Stimulated activated naive CD8-positive, alpha-beta T cell treated with anti-CD3 and anti-CD28 coated beads, Interleukin-15, Interleukin-2, amounts not matched to agents 100 U/mL and 50 U/mL, for 24 hours (primary cell): ENCODE measurements at regions not wholly inside any gene's neighbourhood (a gene's known extent, or its start where the extent isn't known, plus 50 kb on each side); places are given as distances from the start of the nearest gene placed in this dataset.
"Not testable (repeated sequence)": the region's sequence is repeated elsewhere in the genome, so short reads cannot be mapped to it uniquely, and the experiment has no call there.

Experiments used
- ATAC-seq: fragments of 150-1000 bp; cut with Tn5 transposase; one replicate; pipeline ENCODE4 v1.10.0; 2021
- DNase-seq: peaks from one replicate; pipeline ENCODE4 v3.0.0; 2021

DNA sequence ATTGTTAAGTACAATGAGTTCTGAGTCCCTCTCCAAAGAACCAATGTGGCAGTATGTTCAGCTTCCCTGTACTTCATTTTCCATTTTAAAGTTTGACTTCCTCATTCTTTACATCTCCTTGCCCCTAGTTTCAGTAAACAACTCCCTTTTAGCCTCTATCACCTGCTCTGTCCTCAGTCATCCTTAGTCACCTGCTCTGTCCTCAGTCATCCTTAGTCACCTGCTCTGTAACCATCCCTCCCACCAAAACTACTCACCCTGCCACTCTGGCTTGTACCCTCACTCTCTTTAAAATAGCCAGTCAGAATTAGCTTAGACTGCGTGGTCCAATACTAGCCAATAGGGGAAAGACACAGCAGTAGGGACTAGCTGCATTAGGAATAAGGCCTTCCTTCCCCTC is 259.9 kb upstream of the TBL1XR1 start:
- DNase-seq, ATAC-seq: not testable (repeated sequence)

DNA sequence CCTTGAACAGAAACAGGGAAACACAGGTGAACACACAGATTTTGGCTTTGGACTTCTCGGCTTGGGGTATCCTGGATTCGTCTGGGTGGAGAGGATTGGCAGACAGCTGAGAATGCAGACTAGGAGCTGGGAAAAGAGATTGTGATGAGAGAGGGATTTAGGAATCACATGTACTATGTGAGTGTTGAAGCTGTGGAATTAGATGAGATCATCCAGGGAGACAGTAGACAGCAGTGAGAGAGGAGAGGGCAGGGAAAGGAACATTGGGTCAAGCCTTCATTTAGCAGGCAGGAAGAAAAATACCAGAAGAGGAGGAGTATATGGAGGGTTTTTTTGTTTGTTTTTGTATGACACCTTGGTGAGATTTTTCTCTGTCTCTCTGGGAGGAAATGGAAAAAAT is 262.1 kb upstream of the TBL1XR1 start:
- DNase-seq = no peak
- no peak for ATAC-seq

DNA sequence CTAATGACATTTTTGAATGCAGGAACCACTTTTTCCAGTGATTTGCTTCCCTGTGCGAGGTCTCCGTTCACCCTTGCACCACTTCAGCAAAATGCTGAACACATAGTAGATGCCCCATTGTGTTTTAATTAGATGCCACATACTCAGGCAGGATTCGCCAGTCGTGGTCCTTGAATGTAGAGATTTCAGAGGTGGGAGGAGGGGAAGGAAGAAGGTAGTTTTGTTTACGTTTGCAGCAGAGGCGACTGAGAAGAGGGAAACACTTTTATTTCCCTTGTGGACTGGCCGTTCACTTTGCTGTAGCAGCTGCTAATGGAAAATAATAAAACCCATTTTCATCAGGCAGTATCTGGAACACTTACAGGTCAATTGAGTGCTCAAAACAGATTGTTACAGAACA is 262.8 kb upstream of the TBL1XR1 start:
- DNase-seq (no peak), ATAC-seq (no peak)

- ATAC-seq = no peak
- DNase-seq = no peak
These were observed 264.5 kb upstream of the TBL1XR1 start for GRCh38 chr3:177461765-177462164.

- not testable (repeated sequence) for ATAC-seq, DNase-seq
These were observed 266.1 kb upstream of the TBL1XR1 start for GRCh38 chr3:177463341-177463740.

DNA sequence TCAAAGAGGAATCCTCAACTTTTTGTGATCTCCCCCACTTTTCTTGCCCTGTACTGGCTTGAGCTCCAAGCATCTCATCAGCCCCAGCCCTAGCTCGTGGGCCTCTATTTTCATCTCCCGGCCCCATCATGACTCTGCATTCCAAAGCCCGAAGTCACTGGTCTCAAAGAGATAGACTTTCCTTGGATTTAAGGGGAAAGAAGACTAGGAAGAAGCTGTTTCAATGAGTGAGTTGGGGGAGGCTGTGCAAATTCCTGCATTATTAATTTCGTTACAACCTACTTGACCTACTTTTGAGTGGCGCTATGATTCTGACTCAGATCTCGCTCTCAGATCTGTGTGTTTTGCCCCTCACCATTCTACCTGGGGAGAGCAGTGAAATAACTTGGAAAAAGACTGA is 266.6 kb upstream of the TBL1XR1 start:
- ATAC-seq = no peak
- DNase-seq = no peak

GRCh38 chr3:177464392-177465256 is 267.3 kb upstream of the TBL1XR1 start:
- ATAC-seq (no peak), DNase-seq (no peak)

DNA sequence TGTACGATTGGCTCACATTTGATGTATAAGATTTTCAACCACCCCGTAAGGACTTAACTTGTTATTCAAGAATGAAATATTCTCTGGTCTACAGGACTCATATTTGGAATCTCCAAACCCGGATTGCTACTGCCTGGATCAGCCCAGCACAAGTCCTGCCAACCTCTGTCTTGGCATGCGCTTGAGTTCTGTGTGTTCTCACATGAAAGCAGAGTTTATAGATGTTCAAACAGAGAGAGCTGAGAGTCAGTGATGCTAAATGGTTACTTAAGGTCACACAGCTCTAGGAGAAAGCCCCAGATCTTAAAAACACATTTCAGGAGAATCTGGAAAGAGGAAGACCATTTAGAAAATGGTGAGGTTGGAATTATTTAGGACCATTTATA is 268.0 kb upstream of the TBL1XR1 start:
- no peak for ATAC-seq
- no peak for DNase-seq

DNA sequence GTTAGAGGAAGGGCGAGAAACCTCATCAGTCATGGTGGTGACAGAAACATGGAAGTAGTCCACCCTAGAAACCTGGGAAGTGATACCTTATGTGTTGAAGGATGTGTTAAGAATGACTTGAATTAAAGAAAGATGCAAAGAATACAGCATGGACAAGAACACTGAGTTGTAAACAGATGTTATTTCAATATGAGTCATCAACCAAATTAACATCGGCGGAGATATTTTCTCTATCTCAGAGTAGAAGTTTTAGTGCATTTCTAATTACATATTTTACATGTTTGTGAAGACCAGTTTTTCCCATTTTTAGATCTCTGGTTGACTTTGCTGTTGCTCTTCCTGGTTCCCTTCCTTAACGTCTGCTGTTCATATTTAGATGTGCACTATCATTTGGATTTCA is 268.8 kb upstream of the TBL1XR1 start:
- no peak for ATAC-seq
- DNase-seq = no peak

DNA sequence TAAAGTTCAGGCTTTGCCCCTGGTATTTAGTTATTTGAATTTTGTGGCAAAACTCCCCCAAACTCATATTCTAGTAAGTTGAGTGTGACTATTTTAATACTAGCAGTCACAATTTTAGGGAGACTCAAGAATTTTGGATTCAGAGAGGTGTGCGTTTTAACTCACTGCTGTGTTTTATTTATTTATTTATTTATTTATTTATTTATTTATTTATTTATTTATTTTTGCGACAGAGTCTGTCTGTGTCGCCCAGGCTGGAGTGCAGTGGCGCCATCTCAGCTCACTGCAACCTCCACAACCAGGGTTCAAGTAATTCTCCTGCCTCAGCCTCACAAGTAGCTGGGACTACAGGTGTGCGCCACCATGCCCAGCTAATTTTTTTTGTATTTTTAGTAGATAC is 269.3 kb upstream of the TBL1XR1 start:
- ATAC-seq, DNase-seq: not testable (repeated sequence)

DNA sequence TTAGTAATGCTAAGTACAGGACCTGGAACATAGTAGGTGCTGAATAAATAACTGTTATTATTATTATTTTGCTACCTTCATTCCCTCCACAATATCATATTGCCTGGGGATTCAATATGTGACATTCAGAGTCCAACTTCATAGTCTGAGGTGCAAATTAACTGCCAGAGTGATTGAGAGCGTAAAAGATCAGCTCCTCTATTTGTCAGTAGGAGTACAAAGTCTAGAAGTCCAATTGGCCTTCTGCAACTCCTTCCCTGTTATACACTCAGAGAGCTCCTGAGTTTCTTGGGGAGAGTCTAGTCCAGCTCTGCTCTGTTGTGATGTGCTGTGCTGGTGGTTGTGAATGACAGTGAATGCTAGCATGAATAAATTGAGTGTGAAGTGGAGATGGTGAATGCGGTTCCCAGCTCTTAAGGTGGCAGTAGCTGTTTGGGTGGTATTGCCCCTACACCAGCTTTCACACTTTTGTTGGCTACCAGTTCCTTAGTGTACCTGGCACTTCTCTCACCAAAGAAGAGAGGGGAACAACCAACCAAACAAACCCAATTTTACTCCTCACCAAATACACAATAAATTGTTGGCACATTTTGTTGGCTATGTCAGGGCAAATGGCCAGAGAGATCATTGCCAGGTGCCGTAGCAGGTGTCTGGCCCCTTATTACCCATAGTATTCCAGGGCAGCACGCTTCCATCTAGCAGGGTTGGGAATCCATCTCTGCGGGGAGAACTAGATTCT is 270.1 kb upstream of the TBL1XR1 start:
- DNase-seq (no peak), ATAC-seq (no peak)

GRCh38 chr3:177468331-177468730 is 271.0 kb upstream of the TBL1XR1 start:
- no peak for ATAC-seq
- DNase-seq = no peak

DNA sequence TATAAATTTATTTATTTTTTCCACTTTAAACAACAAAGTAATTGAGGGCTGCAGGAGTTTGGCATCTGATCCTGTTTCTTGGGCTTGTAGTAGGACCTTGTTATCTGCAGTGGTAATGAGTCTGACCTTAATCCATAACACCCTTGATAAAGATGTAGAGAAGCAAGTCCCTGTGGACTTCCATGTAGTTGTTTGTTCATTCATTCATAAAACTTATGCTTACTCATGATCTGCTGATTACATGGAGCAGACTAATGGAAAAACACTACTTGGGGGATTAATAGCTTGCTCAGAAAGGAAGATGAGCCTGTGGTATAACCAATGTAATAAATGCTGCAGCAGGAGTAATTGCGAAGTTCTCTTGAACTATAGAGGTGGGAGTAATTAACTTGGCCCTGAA is 271.5 kb upstream of the TBL1XR1 start:
- ATAC-seq (no peak), DNase-seq (no peak)

GRCh38 chr3:177469216-177469615 is 271.9 kb upstream of the TBL1XR1 start:
- ATAC-seq (no peak), DNase-seq (no peak)

- no peak for DNase-seq
These were observed 273.1 kb upstream of the TBL1XR1 start for GRCh38 chr3:177470197-177470941.

DNA sequence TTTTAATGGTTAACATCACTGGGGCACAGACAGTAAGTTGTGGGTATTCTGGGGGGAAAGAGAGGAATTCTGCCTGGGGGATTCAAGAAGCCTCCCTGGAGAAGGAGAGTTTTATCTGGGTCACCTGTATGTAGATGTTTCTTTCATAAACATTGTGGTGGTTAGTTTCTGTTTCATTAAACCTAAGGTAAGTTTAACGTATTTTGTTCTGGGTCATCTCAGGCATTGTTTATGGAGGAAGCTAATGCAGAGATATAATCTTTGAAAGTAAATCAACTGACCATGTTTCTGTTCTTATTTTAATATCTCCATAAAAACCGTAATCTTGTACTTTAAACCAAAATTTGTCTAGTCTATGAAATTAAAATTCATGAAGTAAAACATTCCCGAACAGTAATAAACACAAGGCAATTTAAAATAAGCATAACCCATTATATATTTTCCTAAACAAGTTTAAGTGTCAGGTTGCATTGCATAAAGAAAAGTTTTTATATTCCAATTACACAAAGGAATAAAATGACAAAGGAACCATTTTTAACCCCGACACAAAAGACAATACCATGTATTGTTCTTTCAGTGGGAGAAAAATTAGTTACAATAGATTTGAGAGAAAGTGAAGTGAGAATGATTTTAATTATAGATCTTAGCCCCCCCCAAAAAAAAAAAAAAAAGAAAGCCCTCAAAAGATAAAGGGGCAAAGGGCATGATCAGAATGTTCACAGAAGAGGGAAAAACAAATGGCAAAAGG is 274.6 kb upstream of the TBL1XR1 start:
- DNase-seq (no peak), ATAC-seq (no peak)

More at GRCh38 chr3:177470197-177470941, 273.1 kb upstream of the TBL1XR1 start:
- no peak for ATAC-seq

GRCh38 chr3:177473184-177473583 is 275.9 kb upstream of the TBL1XR1 start:
- ATAC-seq (no peak), DNase-seq (no peak)

GRCh38 chr3:177473903-177474302 is 276.6 kb upstream of the TBL1XR1 start:
- DNase-seq (no peak), ATAC-seq (no peak)

DNA sequence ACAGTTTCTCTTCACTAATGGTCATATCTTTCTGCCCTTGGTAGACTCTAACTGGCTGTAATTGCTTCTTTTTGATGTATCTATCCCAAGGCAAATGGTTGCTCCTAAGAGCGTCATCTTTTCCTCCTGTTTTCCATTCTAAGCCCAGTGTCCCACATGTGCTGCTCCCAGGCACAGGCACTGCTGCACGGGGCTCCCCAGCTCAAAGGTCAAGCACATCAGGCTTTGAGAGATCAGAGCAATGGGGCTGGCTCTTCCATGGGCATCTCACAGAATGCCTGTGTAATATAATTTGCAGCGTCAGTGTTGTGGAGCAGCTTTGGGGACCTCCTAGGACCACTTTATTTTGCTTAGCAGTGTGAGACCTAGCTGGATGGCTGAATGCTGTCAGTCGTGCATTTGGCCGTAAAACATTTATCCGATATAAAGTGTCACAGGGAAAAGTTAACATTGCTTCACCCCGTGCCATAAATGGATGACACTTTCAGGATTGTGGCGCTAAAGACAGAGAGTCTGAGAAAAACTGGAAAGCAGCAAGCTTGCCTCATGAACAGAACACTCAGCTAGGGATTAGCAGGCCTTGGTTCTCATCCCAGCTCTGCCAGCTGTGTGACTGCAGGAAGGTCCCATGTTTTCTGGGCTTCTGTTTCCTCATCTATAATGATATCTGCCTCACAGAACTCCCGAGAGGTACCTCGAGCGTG is 277.5 kb upstream of the TBL1XR1 start:
- no peak for ATAC-seq
- DNase-seq = no peak

- no peak for ATAC-seq
These were observed 278.0 kb upstream of the TBL1XR1 start for GRCh38 chr3:177475356-177475665.

GRCh38 chr3:177476495-177476894 is 279.2 kb upstream of the TBL1XR1 start:
- no peak for ATAC-seq
- no peak for DNase-seq

More at GRCh38 chr3:177475356-177475665, 278.0 kb upstream of the TBL1XR1 start:
- no peak for DNase-seq
